ENCODE measurements at regions not wholly inside any gene's neighbourhood (a gene's known extent, or its start where the extent isn't known, plus 50 kb on each side); places are given as distances from the start of the nearest gene placed in this dataset.
"Not testable (repeated sequence)": the region's sequence is repeated elsewhere in the genome, so short reads cannot be mapped to it uniquely, and the experiment has no call there.

GRCh38 chr17:15864061-15864460 is 80.9 kb upstream of the ADORA2B start:
- DNase-seq, result not testable (repeated sequence)

GRCh38 chr17:15864472-15864871 is 80.5 kb upstream of the ADORA2B start:
- not testable (repeated sequence) for DNase-seq

GRCh38 chr17:15866015-15866414 is 78.9 kb upstream of the ADORA2B start:
- not testable (repeated sequence) for DNase-seq

- DNase-seq, result not testable (repeated sequence)
These were observed 77.6 kb upstream of the ADORA2B start for GRCh38 chr17:15867331-15867730.

- DNase-seq, result not testable (repeated sequence)
These were observed 75.1 kb upstream of the ADORA2B start for GRCh38 chr17:15869868-15870267.

- not testable (repeated sequence) for DNase-seq
These were observed 72.3 kb upstream of the ADORA2B start for GRCh38 chr17:15872677-15873076.

- not testable (repeated sequence) for DNase-seq
These were observed 66.9 kb upstream of the ADORA2B start for GRCh38 chr17:15877882-15878500.

GRCh38 chr17:15882058-15882720 is 62.7 kb upstream of the ADORA2B start:
- DNase-seq, result no peak

GRCh38 chr17:15882777-15883176 is 62.2 kb upstream of the ADORA2B start:
- no peak for DNase-seq

GRCh38 chr17:15883617-15884111 is 61.3 kb upstream of the ADORA2B start:
- DNase-seq, result no peak

GRCh38 chr17:15884731-15885130 is 60.2 kb upstream of the ADORA2B start:
- no peak for DNase-seq

- no peak for DNase-seq
These were observed 59.2 kb upstream of the ADORA2B start for GRCh38 chr17:15885770-15886169.

GRCh38 chr17:15886221-15886620 is 58.7 kb upstream of the ADORA2B start:
- no peak for DNase-seq

GRCh38 chr17:15886804-15887203 is 58.1 kb upstream of the ADORA2B start:
- no peak for DNase-seq

GRCh38 chr17:15888436-15888835 is 56.5 kb upstream of the ADORA2B start:
- DNase-seq, result no peak

- DNase-seq, result no peak
These were observed 54.5 kb upstream of the ADORA2B start for GRCh38 chr17:15890279-15890892.

GRCh38 chr17:15891318-15891717 is 53.6 kb upstream of the ADORA2B start:
- DNase-seq, result no peak

GRCh38 chr17:15892244-15892643 is 52.7 kb upstream of the ADORA2B start:
- no peak for DNase-seq

GRCh38 chr17:15892731-15893657 is 51.9 kb upstream of the ADORA2B start:
- no peak for DNase-seq

GRCh38 chr17:15893658-15894024 is 51.3 kb upstream of the ADORA2B start:
- no peak for DNase-seq

GRCh38 chr17:15894258-15894657 is 50.7 kb upstream of the ADORA2B start:
- no peak for DNase-seq

GRCh38 chr17:15894913-15895658 is 49.8 kb upstream of the ADORA2B start:
- DNase-seq, result no peak
